Spleen (tissue), 7 donors: ENCODE measurements at regions not wholly inside any gene's neighbourhood (a gene's known extent, or its start where the extent isn't known, plus 50 kb on each side); places are given as distances from the start of the nearest gene placed in this dataset.

Source experiments
- POLR2A ChIP-seq, 3 donors: fragments of 450-650 bp; IDR thresholded peaks; one replicate each; pipeline ENCODE4 v1.5.1; 2017; ENCODE audit warnings: antibody characterized with exemption in 3 of 3, mild to moderate bottlenecking in 1 of 3
- POLR2AphosphoS5 ChIP-seq, 3 donors: sonication (generic); formaldehyde crosslinking; IDR thresholded peaks; one replicate each; pipeline ENCODE4 v1.5.1; 2017; ENCODE audit warnings: antibody characterized with exemption in 3 of 3
- TF ChIP-seq, protein P1 (sequence below), 11 experiments: fragments of 200-600 bp in 7 of 11; fragments of 450-650 bp in 4 of 11; sonication (generic) in 4 of 11; IDR thresholded peaks in 8 of 11; conservative IDR thresholded peaks in 3 of 11; 1 replicate in 7 of 11; 2 replicates in 4 of 11; pipeline versions ENCODE4 v1.4.0 to v1.8.0; 2016 to 2021; ENCODE audit warnings: antibody characterized with exemption in 11 of 11, inconsistent platforms in 4 of 11, mild to moderate bottlenecking in 1 of 11
- donor health status: DM: no; HTN: no; CAD: no; lungs with moderate emphysema.
- donor health status: DM: no; HTN: no; CAD: no.
- donor health status: DM: no; HTN: no; CAD: no.

GRCh38 chr5:3099954-3100353 lies 348.5 kb upstream of the IRX2 start:
- TF ChIP-seq, protein P1, sequence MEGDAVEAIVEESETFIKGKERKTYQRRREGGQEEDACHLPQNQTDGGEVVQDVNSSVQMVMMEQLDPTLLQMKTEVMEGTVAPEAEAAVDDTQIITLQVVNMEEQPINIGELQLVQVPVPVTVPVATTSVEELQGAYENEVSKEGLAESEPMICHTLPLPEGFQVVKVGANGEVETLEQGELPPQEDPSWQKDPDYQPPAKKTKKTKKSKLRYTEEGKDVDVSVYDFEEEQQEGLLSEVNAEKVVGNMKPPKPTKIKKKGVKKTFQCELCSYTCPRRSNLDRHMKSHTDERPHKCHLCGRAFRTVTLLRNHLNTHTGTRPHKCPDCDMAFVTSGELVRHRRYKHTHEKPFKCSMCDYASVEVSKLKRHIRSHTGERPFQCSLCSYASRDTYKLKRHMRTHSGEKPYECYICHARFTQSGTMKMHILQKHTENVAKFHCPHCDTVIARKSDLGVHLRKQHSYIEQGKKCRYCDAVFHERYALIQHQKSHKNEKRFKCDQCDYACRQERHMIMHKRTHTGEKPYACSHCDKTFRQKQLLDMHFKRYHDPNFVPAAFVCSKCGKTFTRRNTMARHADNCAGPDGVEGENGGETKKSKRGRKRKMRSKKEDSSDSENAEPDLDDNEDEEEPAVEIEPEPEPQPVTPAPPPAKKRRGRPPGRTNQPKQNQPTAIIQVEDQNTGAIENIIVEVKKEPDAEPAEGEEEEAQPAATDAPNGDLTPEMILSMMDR (IDR thresholded peaks at IDR 0.05 in 8 of 11, conservative IDR thresholded peaks at IDR 0.05 in 3 of 11): no peak
- TF ChIP-seq POLR2A (IDR thresholded peaks at IDR 0.05) (no peak), POLR2AphosphoS5 (IDR thresholded peaks at IDR 0.05) (no peak)
